Neural cell (in vitro differentiated cells): ENCODE measurements at regions not wholly inside any gene's neighbourhood (a gene's known extent, or its start where the extent isn't known, plus 50 kb on each side); places are given as distances from the start of the nearest gene placed in this dataset.

Experiments used
- H2AFZ ChIP-seq: fragments of 200-600, 300-800 bp; sonication (generic), shearing (Covaris generic); 2 replicates; pipeline ENCODE4 v1.6.0; 2014; ENCODE audit warnings: low read depth, mild to moderate bottlenecking, antibody characterized with exemption, low read length, moderate library complexity
- H3F3A ChIP-seq: fragments of 200-600 bp; shearing (Covaris generic); 2 replicates; pipeline ENCODE4 v1.6.1; 2016; ENCODE audit warnings: mild to moderate bottlenecking, moderate library complexity, mixed read lengths, antibody characterized with exemption, low read length; ENCODE audit not compliant: insufficient read depth, poor library complexity, severe bottlenecking
- H3K27ac ChIP-seq: fragments of 200-600, 300-800 bp; sonication (generic), shearing (Covaris generic); 2 replicates; pipeline ENCODE4 v1.5.1; 2014; ENCODE audit warnings: mild to moderate bottlenecking, low read length, moderate library complexity
- H3K27me3 ChIP-seq: fragments of 300-800, 200-600 bp; sonication (generic), shearing (Covaris generic); 2 replicates; pipeline ENCODE4 v1.6.0; 2014; ENCODE audit warnings: mild to moderate bottlenecking, low read depth, low read length, moderate library complexity; ENCODE audit not compliant: insufficient read depth
- H3K36me3 ChIP-seq: fragments of 300-800, 200-600 bp; sonication (generic), shearing (Covaris generic); 2 replicates; pipeline ENCODE4 v1.5.1; 2014; ENCODE audit warnings: mild to moderate bottlenecking, antibody characterized with exemption, low read length, moderate library complexity; ENCODE audit not compliant: insufficient read depth
- H3K4me2 ChIP-seq: fragments of 300-800, 200-600 bp; sonication (generic), shearing (Covaris generic); 2 replicates; pipeline ENCODE4 v1.6.0; 2014; ENCODE audit warnings: mild to moderate bottlenecking, low read length
- H3K4me3 ChIP-seq: fragments of 300-800, 200-600 bp; sonication (generic), shearing (Covaris generic); 2 replicates; pipeline ENCODE4 v1.5.1; 2014; ENCODE audit warnings: mild to moderate bottlenecking, low read length, moderate library complexity
- H3K79me2 ChIP-seq: fragments of 200-600 bp; shearing (Covaris generic); replicated peaks from 2 replicates; pipeline ENCODE4 v1.6.0; 2014; ENCODE audit warnings: mild to moderate bottlenecking, low read length, moderate library complexity; ENCODE audit not compliant: insufficient read depth
- H3K9ac ChIP-seq: fragments of 300-800, 200-600 bp; sonication (generic), shearing (Covaris generic); 2 replicates; pipeline ENCODE4 v1.6.1; 2016; ENCODE audit warnings: mild to moderate bottlenecking, low read length, mixed read lengths
- H3K9me2 ChIP-seq: fragments of 200-600 bp; shearing (Covaris generic); 2 replicates; pipeline ENCODE4 v1.6.1; 2016; ENCODE audit warnings: mild to moderate bottlenecking, low read length, mixed read lengths; ENCODE audit not compliant: insufficient read depth
- H3K9me3 ChIP-seq: fragments of 200-600, 300-800 bp; sonication (generic), shearing (Covaris generic); 2 replicates; pipeline ENCODE4 v1.6.1; 2016; ENCODE audit warnings: mild to moderate bottlenecking, mixed run types, low read length, moderate library complexity, mixed read lengths
- H4K20me1 ChIP-seq: fragments of 200-600 bp; shearing (Covaris generic); 2 replicates; pipeline ENCODE4 v1.6.1; 2016; ENCODE audit warnings: mild to moderate bottlenecking, mixed run types; ENCODE audit not compliant: insufficient read depth
- CTCF ChIP-seq: fragments of 450-650 bp; IDR thresholded peaks from 2 replicates; pipeline ENCODE4 v1.5.1; 2014; ENCODE audit warnings: antibody characterized with exemption, mild to moderate bottlenecking, moderate library complexity; ENCODE audit not compliant: poor library complexity, severe bottlenecking
- EP300 ChIP-seq: fragments of 450-650 bp; conservative IDR thresholded peaks from 2 replicates; pipeline ENCODE4 v1.6.1; 2014; ENCODE audit warnings: antibody characterized with exemption, mild to moderate bottlenecking, moderate library complexity; ENCODE audit not compliant: poor library complexity, severe bottlenecking
- EZH2 ChIP-seq: fragments of 200-600, 300-800 bp; shearing (Covaris generic), sonication (generic); IDR thresholded peaks from 2 replicates; pipeline ENCODE4 v1.6.1; 2014; ENCODE audit warnings: antibody characterized with exemption, low read length, borderline replicate concordance, mild to moderate bottlenecking; ENCODE audit not compliant: insufficient read depth, poor library complexity, severe bottlenecking
- MXI1 ChIP-seq: fragments of 450-650 bp; conservative IDR thresholded peaks from 2 replicates; pipeline ENCODE4 v1.6.1; 2014; ENCODE audit warnings: antibody characterized with exemption, mild to moderate bottlenecking; ENCODE audit not compliant: poor library complexity, severe bottlenecking
- POLR2AphosphoS5 ChIP-seq: IDR thresholded peaks from 2 replicates; pipeline ENCODE4 v1.6.1; 2012
- RAD21 ChIP-seq: fragments of 450-650 bp; conservative IDR thresholded peaks from 2 replicates; pipeline ENCODE4 v1.6.1; 2014; ENCODE audit warnings: antibody characterized with exemption, mild to moderate bottlenecking, moderate library complexity
- REST ChIP-seq: IDR thresholded peaks from 2 replicates; pipeline ENCODE4 v1.6.1; 2012; ENCODE audit warnings: borderline replicate concordance
- SMC3 ChIP-seq: fragments of 450-650 bp; conservative IDR thresholded peaks from 2 replicates; pipeline ENCODE4 v1.6.1; 2014; ENCODE audit warnings: antibody characterized with exemption, mild to moderate bottlenecking, moderate library complexity; ENCODE audit not compliant: poor library complexity
- TAF1 ChIP-seq: IDR thresholded peaks from 2 replicates; pipeline ENCODE4 v1.6.1; 2012; ENCODE audit warnings: low read depth

GRCh38 chr2:81703831-81704230 lies 1399.3 kb upstream of the LRRTM1 start:
- no peaks in the 10 kb centered on the region for H3F3A ChIP-seq
- H2AFZ ChIP-seq = no peak overlapping the region
- no peaks in the 10 kb centered on the region for H3K9me2 ChIP-seq

GRCh38 chr2:81692566-81692965 lies 1388.0 kb upstream of the LRRTM1 start:
- Histone ChIP-seq H3F3A (no peaks in the 10 kb centered on the region), H3K4me2 (no peak overlapping the region), H3K9me3 (no peaks in the 10 kb centered on the region), H3K79me2 (no peaks in the 10 kb centered on the region), H3K9ac (no peak overlapping the region), H3K27ac (no peak overlapping the region), H3K4me3 (no peak overlapping the region), H3K27me3 (no peaks in the 10 kb centered on the region), H2AFZ (no peak overlapping the region), H3K9me2 (no peaks in the 10 kb centered on the region), H3K36me3 (no peaks in the 10 kb centered on the region), H4K20me1 (no peaks in the 10 kb centered on the region)
- TF ChIP-seq MXI1 (no peak), POLR2AphosphoS5 (no peak), EZH2 (no peak), REST (no peak), CTCF (no peak), EP300 (no peak), TAF1 (no peak), SMC3 (no peak), RAD21 (no peak)

More at GRCh38 chr2:81703831-81704230, 1399.3 kb upstream of the LRRTM1 start:
- no peaks in the 10 kb centered on the region for H3K36me3 ChIP-seq
- H3K27me3 ChIP-seq = no peaks in the 10 kb centered on the region
- TF ChIP-seq MXI1 = no peak
- TF ChIP-seq POLR2AphosphoS5 = no peak
- TF ChIP-seq SMC3 = no peak
- TF ChIP-seq TAF1 = no peak
- no peak for TF ChIP-seq RAD21
- no peak for TF ChIP-seq EZH2
- H3K4me2 ChIP-seq = no peak overlapping the region
- no peak overlapping the region for H3K9ac ChIP-seq
- H3K9me3 ChIP-seq = no peaks in the 10 kb centered on the region
- no peak overlapping the region for H3K27ac ChIP-seq
- no peak overlapping the region for H3K4me3 ChIP-seq
- no peaks in the 10 kb centered on the region for H4K20me1 ChIP-seq
- no peaks in the 10 kb centered on the region for H3K79me2 ChIP-seq

- H2AFZ ChIP-seq = no peak overlapping the region
- H3F3A ChIP-seq = no peaks in the 10 kb centered on the region
- no peaks in the 10 kb centered on the region for H3K79me2 ChIP-seq
- no peak overlapping the region for H3K9ac ChIP-seq
- no peaks in the 10 kb centered on the region for H3K9me3 ChIP-seq
- no peaks in the 10 kb centered on the region for H3K9me2 ChIP-seq
- H3K27ac ChIP-seq = no peak overlapping the region
- H4K20me1 ChIP-seq = no peaks in the 10 kb centered on the region
- H3K4me3 ChIP-seq = no peak overlapping the region
- no peaks in the 10 kb centered on the region for H3K27me3 ChIP-seq
- no peak overlapping the region for H3K4me2 ChIP-seq
- TF ChIP-seq POLR2AphosphoS5 (no peak), CTCF (no peak), REST (no peak)
- no peaks in the 10 kb centered on the region for H3K36me3 ChIP-seq
Observed at GRCh38 chr2:81675641-81676040, 1371.1 kb upstream of the LRRTM1 start.
